Urothelium cell line (cell line): ENCODE measurements at regions not wholly inside any gene's neighbourhood (a gene's known extent, or its start where the extent isn't known, plus 50 kb on each side); places are given as distances from the start of the nearest gene placed in this dataset.

Experiments used
- DNase-seq: peaks from one replicate; pipeline ENCODE4 v3.0.0; 2011; ENCODE audit warnings: low spot score, mixed read lengths
- FAIRE-seq: peaks from 2 replicates; lab custom pipeline; 2011; peaks lifted over from hg19 to GRCh38; lab: Jason Lieb, UNC

DNA sequence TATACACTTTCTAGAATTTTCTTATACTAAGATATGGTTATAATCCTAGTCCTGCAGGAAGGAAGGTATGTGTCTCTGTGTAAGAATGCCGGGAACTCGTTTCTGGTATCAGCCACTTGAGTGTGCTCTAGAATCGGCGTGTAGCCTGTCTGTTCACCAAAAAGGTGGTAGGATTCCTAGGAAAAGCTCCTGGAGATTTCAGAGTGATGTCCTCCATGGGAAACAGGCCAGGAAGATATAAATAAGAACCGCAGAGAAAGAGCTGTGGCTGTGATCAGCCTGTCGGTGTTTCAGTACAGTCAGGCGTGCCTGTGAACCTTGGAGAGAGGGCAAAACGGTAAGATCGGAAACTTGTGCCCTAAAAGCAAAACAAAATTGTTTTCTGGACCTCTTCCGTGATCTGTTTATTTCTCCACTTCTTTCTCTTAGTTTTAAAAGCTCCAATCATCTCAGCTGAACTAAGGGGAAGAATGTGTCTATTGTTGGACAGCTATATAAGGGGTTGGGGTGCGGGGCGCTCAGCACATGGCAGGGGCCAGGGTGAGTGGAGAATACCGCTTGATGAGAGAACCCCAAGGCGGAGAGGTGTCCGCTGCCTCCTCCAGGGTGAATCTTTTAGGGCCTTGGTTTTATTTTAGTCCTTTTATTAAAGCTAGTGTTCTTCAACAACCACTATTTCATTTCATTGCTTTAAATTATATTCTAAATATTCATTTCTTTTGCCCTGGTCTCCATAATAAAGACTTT is 303.8 kb upstream of the TENM3 start:
- no peak for FAIRE-seq
- DNase-seq: peak; percentile 13

DNA sequence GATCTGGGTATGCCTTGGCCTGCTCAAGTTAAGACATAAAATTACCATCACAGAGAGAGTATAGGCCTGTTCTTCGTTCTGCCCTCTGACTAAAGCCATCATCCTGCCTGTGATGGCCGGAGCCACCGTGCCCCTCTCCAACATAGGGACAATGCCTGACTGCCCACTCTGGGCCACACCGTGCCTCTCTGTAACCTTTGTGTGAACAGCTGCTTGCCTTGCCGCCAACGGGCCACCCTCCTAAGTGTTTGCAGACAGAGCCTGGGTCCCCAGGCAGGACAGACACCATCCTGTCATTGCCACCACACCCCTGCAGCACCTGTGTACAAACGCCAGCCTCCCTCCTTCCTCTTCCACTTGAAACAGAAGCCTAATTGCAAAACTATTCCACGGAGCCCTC is 298.7 kb upstream of the TENM3 start:
- DNase-seq (no peak), FAIRE-seq (no peak)

DNA sequence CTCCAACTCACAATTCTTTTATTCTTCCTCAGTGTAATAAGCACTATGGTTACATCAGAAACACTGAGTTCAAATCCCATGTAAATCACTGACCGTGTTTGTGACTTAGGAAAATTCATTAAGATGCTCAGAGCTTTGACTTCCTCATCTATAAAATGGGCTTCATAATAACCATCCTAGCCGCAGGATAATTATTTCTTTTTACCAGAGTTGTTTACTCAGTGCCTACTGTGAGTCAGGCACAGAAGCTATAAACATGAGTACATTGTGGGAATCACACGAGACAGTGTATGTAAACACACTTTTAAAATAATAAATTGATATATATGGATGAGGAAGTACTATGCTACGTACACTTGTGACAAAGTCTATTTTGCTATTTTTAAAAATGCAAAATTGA is 296.3 kb upstream of the TENM3 start:
- FAIRE-seq (no peak), DNase-seq (no peak)

DNA sequence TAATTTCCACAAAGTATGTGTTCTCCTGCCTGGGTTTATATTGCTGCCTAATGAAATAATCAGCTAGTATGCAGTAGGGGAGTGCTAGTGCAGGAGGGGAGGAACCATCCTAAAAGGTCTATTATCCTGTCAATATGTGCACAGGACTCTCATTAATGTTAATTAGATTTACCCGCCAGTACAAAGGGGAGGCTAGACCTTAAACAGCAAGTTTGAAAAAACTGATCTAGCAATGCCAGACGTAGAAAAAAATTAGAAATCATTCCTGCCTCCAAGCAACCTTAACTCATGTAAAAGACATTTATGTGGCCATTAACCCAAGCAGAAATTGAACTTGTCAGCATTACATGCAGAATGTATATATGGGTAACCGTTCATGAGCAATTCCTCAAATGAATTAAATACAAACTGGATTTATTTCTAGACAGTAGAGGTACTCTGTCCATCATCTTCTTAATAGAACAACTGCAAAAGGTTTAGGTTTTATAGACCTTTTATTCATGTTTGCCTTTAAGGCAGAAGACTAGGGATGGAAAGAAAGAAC is 294.3 kb upstream of the TENM3 start:
- no peak for FAIRE-seq
- no peak for DNase-seq

DNA sequence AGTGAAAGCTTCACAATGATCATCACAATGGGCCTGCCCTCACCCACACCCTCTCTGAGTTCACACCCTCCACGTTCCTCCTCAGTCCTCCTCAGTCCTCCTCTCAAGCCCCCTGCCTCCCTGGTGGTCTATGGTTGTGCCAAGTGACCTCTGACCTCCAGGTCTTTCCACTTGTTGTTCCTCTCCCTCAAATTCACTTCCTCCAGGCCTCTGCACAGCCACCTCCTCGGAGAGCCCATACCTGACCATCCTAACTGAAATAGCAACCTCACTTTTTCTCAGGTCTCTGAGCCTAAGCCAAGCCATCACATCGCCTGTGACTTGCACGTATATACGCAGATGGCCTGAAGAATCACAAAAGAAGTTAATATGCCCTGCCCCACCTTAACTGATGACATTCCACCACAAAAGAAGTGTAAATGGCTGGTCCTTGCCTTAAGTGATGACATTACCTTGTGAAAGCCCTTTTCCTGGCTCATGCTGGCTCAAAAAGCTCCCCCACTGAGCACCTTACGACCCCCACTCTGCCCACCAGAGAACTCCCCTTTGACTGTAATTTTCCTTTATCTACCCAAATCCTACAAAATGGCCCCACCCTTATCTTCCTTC is 293.4 kb upstream of the TENM3 start:
- FAIRE-seq: no peak
- DNase-seq: no peak

- FAIRE-seq (no peak), DNase-seq (no peak)
Measured at GRCh38 chr4:181950372-181951127, 292.7 kb upstream of the TENM3 start.

DNA sequence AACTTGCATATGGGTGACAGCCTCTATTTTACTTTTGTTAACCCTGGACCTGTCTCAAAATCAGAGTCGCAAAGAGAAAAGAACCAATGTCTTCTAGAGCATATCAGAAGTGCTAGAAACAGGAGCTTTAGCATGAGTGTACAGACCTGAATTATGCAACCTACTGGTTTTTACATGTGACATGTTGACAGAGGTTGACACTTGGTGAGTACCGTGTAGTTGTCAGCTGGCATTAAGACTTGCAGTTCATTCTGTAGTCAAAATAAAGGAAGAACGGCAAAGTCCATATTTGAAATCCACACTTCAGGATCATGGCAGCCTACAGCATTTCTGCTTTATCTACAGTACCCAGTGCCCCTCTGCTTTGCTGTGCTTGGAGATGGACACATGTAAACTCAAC is 291.9 kb upstream of the TENM3 start:
- no peak for DNase-seq
- peak; percentile 23 for FAIRE-seq

DNA sequence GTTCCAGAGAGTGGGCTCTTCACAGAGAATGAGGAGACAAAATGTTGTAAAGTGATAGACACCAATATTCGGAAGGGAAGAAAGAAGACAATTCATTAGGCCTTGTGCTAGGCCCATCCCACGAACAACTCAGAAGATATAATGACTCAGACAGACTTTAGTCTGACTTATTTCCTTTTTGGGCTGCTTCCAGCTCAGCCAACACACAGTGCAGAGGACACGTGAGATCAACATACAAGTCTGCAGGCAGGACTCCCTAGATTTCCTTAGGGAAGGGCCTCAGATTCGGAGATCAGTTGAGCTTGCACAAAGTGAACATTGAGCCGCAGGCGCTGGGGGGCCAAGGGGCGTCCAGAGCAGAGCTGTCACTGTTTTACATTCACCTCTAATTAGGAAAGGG is 290.7 kb upstream of the TENM3 start:
- DNase-seq (peak; percentile 70), FAIRE-seq (no peak)

- no peak for FAIRE-seq
Measured at GRCh38 chr4:181956512-181956911, 286.7 kb upstream of the TENM3 start.

GRCh38 chr4:181957088-181957487 is 286.1 kb upstream of the TENM3 start:
- DNase-seq: peak; percentile 26
- peak; percentile 32 for FAIRE-seq

More at GRCh38 chr4:181956512-181956911, 286.7 kb upstream of the TENM3 start:
- DNase-seq: no peak

GRCh38 chr4:181958446-181958845 is 284.8 kb upstream of the TENM3 start:
- FAIRE-seq: no peak

DNA sequence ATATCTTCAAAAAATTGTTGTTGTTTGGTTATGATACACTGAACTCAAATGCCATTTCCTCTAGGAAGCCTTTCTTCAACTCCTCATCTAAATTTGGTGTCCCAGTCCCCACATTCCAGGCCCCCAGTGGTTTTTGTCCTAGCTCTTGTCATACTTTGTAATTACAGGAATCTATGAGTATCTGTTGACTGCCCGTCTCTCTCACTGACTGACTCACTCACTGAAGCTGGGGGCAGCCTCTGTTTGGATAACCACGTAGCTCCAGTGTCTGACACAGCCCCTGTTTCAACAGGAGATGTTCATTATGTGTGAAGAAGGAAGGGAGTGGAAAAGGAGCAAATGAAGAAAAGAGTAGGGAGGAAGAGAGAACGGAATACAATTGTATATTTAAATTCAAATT is 284.1 kb upstream of the TENM3 start:
- no peak for FAIRE-seq
- peak; percentile 70 for DNase-seq

More at GRCh38 chr4:181958446-181958845, 284.8 kb upstream of the TENM3 start:
- no peak for DNase-seq

DNA sequence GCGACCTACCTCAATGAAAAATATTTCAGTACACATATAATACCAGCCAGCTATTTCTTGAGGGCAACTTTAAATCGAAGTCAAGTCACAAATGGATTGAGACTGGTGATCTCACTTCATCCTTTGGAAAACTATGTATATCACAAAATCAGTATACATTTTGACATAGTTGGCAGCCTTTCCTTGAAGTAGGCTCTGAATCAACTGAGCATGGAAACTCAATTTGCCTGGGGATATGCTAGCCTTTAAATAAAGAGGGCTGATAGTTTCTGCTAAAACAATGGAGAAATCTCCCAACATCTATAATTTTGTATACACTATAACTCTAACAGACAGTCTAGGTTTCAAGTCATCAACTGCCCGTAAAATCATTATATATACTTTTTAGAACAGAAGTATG is 282.8 kb upstream of the TENM3 start:
- DNase-seq: no peak
- FAIRE-seq: no peak

DNA sequence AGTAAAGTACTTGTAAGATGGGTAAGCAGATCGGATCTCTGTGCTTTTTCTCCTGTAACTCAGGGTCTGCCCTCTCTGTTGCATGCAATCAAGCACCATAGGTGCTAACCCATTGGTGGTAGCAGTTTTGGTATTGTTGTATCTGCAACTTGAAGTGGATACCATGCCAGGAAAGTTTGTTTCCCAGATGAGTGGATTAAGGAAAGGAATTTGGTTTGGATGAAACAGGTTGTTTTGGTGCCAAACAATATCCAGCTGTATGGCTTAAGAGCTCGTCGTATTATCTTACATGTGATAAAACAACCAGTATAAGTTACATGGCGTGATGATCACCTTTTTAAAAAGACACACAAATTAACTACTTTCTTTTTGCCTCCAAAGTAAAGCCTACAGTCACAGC is 280.9 kb upstream of the TENM3 start:
- no peak for DNase-seq
- FAIRE-seq: no peak

DNA sequence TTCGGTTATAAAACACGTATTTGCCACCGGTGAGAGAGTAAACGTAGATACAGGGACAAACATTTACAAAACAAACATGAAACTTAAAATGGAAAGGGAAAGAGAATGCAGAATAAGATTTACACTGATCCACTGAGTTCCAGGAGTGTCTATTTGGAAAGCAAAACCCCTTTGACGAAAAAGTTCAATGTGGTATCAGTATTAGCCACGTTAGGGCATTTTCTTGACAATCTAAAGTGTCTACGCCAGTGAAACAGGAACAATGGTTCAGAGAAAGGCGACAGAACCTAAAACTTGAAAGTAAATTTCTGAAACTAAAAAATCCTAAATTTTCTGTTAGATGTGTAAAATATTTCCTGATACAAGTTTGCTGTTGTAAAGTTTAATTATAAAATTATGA is 278.5 kb upstream of the TENM3 start:
- DNase-seq (no peak), FAIRE-seq (no peak)

GRCh38 chr4:181966104-181966551 is 277.1 kb upstream of the TENM3 start:
- FAIRE-seq (no peak), DNase-seq (no peak)

DNA sequence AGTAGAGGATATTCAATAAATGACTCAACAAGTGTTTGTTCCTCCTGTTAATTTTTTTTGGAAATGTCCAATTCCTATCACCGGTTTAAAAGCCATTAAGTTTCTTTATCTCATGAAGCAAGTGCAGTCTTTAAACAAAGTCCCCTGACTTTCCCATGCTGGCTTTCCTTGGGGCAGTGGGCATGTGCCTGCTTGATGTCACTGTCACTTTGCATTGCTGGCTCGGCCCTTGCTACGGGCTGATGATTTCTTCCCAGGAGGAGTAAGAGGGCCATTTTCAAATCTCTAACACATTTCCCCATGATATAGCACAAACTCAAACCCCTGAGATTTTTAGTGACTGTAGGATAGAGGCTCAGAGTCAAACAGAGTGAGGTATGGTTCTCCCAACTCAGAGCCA is 275.8 kb upstream of the TENM3 start:
- FAIRE-seq: no peak
- DNase-seq: no peak

DNA sequence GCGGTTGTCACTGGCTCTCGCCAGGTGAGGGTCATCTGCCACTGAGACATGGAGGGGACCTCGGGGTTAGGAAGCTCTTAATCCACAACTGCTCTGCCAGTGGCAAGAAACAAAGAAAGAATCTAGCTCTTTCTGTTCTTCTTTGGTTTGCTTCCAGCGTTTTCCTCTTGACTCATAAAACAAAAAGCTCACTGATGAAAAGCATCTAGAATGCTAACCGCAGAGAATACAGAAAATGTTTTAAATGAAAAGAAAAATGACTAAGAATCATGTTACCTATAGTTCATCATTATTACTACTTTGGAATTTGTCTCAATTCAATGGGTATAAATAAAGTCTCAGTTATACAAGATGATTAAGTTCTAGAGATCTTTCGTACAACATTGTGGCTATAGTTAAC is 274.8 kb upstream of the TENM3 start:
- peak; percentile 33 for DNase-seq
- no peak for FAIRE-seq

- FAIRE-seq (no peak), DNase-seq (no peak)
Measured at GRCh38 chr4:181969151-181969550, 274.1 kb upstream of the TENM3 start.

DNA sequence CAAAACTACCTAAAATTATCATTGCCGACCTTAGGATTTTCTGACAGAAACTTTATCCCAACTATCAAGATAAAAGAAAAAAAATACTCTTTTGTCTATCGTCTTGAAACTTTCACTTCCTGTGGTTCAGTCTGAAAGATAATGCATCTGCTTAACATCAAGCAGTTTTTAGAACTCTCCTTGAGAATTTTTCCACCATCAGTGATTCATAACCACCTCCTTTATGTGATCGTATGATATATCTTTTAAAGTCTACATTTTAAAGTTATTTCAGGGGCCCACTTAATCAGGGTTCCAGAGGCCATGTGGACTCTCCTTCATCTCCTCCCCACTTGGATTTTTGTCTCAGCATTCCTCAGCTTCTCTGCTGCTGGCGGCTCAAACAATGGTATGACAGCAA is 272.8 kb upstream of the TENM3 start:
- DNase-seq (no peak), FAIRE-seq (no peak)

GRCh38 chr4:181971411-181971810 is 271.8 kb upstream of the TENM3 start:
- DNase-seq: peak; percentile 8
- FAIRE-seq: no peak

GRCh38 chr4:181971973-181972372 is 271.2 kb upstream of the TENM3 start:
- no peak for DNase-seq

More at GRCh38 chr4:181971973-181972372, 271.2 kb upstream of the TENM3 start:
- no peak for FAIRE-seq
